ENCODE measurements at regions not wholly inside any gene's neighbourhood (a gene's known extent, or its start where the extent isn't known, plus 50 kb on each side); places are given as distances from the start of the nearest gene placed in this dataset.
A peak's percentile ranks its signal among the peaks of the same experiment; 100 is the strongest.

DNA sequence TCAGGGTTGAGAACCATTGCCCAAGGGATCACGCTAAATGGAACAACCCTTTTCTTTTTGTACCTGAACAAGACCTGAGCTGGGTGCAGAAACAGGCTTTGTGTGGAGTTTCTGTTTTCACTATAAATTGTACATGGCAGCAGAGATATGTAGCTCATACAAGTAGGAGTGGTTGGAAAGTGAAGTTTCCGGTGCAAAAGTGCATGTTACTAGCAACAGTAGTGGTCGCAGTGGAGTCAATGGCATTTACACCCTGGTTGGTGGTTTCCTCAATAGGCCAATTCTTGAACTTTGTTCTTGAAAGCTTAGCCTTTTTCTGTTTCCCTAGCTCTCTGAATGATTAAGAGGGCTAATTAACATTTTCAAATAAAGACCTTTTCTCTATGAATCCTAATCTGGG is 170.7 kb downstream of the NEBL start:
- no peak for DNase-seq (ENCODE audit: low spot score)

DNA sequence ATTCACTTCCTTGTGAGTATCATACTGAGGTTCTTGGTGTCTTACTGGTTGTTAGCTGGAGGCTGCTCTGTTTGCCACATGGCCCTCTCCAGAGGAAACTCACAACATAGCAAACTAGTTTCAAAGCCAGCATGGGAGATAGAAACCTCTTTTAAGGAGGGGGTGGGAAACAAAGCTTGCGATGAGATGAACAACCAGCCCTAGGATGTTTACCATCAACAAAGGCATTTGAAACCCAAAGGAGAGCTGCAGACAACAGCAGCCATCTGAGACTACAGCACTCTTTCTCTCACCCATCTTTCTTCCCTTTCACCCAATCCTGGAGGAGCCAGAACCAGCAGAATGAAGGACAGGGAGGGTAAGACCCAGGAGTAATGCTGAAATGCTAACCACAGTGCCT is 182.1 kb downstream of the NEBL start:
- DNase-seq (ENCODE audit: low spot score): no peak

DNA sequence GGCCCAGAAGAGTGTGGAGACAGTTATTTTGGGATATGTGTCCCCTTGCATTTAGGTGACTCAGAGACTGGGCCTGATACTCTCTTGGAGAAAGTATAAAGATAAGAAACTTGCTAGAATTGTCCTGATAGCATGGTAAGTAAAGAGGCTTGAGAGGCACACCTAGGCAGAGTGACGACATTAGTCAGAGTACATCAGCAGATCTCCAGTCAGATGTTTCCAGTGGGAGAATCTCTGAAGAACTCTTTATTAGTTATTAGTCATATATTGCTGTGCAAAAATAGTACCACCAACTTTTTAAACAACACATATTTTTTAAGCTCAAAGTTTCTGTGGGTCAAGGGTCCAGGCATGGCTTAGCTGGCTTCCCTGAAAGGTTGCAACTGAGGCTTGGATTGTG is 182.6 kb downstream of the NEBL start:
- peak; percentile 44 for DNase-seq (ENCODE audit: low spot score)

DNA sequence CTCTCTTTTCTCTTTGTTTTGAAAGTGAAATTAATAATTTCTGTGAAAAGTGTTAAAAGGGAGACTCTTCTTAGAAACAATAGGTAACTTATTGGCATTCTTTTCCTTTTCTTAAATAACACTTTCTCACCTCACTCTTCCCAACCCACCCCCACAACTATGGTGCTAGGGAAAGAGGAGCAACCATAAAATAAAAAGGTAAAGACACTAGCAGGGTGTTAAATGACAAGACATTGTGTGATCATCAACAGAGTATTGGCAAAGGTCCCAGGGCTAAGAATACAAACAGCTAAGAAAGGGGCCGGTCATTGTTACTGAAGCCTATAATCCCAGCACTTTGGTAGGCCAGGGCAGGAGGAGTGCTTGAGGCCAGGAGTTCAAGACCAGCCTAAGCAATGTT is 183.7 kb downstream of the NEBL start:
- DNase-seq (ENCODE audit: low spot score): no peak

DNA sequence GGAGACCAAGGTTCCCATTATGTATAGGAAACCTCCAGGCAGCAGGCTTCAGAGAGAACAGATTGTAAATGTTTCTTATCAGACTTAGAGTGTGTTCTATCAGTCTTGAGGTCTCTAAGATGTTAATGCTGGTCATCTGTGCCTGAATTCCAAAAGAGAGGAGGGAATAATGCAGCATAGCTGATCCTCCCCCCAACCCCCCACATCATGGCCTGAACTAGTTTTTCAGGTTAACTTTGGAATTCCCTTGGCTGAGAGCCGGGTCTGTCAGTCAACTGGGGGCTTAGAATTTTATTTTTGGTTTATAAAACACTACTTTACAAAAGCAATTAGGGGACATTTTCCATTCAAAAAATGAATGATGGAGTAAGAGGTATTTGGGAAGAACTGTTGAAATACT is 184.3 kb downstream of the NEBL start:
- no peak for DNase-seq (ENCODE audit: low spot score)

DNA sequence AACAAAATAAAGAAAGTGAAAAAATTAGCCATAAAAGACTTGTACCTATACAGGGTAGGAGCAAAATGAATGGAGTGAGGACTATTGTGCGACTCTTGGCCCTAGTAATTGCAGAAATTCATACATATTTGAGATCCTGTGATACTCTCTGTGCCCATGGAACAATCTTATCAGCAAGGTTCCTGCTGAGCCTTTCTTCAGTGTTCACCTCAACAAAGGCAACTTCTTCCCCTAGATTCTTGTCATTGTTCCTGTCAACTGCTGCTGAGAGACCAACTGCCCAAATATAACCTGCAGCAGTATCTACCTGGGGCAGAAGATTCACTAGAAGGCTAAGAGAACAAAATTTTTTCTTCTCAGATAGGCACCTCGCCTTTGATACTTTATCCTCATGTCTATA is 187.4 kb downstream of the NEBL start:
- DNase-seq (ENCODE audit: low spot score): no peak

DNA sequence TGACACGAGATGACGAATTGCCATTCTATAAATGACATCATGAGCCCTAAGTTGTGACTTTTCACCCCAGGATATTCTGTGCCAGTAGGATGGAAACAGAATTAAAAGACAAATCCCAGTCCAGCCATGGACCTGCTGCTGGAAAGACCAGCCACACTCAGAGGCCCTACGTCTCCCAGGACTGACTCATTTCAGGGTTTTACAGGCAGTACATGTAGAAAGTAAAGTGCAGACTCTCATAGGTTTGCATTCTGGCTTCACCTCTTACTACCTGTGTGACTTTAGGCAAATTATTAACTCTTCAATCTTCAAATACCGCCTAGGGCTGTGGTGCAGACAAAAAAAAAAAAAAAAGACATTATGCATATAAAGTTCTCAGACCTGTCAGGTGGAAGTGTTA is 188.8 kb downstream of the NEBL start:
- no peak for DNase-seq (ENCODE audit: low spot score)

DNA sequence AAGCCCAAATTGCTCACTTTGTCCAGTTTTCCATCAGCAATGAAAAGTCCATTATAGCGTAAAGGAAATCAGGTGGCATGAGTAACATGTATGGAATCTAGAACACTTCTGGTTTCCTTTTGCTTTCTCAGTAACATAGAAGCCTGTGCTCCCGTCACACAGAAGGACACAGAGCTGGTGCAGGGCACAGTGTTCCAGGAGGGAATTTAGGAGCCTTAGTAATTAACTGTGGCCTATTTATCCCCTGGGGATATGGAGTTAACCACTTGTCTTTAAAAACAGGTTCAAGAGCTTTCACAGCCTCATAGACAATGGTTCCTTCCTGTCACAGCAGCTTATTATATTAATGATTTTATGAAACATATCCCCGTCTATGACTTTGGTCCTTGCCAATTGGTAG is 189.9 kb downstream of the NEBL start:
- DNase-seq (ENCODE audit: low spot score): no peak

DNA sequence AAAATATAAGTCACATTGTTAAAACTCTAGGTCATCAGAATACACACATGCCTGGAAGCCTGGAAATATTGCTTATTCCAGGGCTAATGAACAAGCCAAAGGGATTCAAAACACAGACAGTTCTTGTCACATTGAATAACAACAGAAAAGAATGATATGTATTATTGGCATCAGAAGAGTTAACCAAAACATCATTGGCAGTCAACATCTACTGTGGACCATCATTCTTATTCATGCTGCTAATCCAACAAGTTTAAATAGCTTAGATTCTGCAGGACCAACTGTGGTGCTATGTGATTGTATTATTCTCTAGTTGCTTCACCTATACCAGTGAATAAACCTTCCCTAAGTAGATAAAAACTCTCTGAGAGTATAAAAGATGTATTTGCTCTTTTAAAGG is 198.3 kb downstream of the NEBL start:
- no peak for DNase-seq (ENCODE audit: low spot score)

DNA sequence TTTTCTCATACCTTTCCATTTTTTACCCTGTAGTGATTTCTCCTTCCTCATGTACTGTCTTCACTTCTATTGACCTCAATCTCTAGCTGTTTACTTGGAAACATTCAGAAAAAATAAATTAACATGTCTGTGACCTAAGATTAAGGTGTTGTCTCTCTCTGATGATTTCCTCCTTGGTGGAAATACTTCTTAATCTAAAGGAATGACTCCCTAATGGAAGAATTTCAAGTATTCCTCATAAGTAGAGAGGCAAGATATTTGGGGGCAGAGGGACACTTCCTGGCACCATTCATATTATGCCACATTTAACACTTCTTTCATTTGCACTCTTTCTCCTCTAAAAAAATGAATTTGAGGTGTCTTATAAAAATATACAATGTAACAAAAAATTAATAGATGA is 202.8 kb downstream of the NEBL start:
- no peak for DNase-seq (ENCODE audit: low spot score)

DNA sequence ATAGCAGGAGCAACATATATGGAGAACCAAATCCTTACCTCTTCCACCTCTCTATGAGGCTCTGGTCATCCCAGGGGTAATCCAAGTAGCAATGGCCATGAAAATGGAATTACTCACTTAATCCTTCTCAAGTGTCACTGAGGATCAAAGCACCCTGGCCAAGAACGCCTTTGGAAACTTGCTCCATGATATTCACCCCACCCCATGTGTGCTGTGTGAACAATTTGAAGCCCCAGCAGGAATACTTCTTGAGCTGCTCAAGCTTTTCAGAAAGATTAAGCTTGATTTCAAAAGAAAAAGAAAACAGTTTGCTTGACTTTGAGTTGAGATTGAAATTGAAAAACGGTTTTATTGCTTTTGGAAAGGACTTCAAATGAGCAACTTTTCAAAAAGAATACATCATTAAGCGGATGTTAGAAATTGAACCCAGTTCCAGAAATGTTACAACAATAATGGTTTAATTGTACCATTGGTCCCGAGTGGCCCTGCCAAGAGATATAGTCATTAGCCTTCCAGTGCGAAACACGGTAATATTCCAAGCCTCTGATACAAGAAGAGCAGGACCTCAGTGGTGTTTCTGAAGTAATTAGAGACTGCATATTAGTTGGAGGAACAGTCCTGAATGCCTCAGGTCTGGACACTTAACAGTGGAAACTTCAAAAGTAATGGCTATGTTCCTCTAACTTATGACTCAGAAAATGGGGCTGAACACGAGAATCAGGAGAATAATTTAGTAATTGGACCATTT is 208.1 kb downstream of the NEBL start:
- DNase-seq (ENCODE audit: low spot score): no peak

DNA sequence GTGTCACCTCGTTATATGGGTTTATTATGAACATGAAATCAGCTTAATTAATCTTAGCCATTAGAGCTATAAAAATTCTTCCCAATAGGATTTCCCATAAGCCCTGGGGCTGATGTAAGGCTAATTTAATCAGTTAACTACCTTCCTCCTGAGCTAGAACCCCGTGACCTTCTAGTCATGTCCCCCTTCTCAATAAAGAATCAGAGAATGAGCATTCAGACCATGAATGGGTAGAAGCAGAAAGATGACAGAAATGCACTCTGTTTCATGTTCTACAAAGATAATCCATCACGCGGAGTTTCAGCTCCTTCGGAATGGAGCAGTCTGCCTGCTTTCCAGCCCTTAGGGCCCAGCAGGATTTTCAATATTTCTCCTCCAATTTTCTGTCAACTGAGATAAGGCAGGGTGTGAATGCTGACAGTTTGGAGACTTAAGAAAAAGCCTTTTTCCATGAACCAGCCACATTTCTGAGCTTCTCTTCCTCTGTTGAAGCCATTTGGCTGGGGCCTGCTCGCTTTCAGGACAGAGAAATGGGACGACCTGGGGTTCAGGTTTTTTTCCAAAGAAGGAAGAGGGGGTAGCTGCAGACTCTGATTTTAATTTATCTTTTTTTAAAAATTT is 211.0 kb downstream of the NEBL start:
- no peak for DNase-seq (ENCODE audit: low spot score)

DNA sequence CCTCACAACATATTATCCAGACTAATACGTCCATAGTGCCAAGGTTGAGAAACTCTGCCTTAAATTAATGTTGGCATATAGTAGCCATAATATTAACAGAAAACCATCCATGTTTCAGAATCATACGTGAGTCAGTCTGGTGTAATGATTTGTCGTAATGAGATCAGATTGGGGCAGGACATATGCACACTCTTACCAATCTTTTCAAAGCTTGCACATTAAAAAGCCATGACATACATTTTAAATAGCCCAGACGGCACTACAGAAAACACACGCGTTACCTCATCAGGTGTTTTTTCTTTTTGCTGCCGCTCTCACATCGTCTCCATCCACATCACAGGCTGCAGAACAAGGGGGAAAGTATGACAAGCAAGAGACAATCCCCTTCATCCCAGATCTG is 211.6 kb downstream of the NEBL start:
- DNase-seq (ENCODE audit: low spot score): no peak

DNA sequence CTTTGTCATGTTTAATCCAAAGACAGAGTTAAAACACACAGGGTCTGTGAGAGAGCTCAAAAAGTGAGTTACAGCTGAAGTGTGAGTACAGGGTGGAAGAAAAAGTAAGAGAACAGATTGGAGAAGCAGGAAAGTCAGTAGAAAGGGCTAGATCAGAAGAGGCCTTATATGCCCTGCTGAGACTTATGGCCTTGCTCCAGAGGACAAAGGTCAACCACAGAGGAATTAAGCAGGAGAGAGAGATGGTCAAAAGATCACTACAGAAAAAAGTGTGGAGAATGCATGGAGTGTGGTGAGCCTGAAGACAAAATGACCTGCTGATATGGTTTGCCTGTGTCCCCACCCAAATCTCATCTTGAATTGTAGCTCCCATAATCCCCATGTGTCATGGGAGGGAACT is 213.8 kb downstream of the NEBL start:
- no peak for DNase-seq (ENCODE audit: low spot score)

DNA sequence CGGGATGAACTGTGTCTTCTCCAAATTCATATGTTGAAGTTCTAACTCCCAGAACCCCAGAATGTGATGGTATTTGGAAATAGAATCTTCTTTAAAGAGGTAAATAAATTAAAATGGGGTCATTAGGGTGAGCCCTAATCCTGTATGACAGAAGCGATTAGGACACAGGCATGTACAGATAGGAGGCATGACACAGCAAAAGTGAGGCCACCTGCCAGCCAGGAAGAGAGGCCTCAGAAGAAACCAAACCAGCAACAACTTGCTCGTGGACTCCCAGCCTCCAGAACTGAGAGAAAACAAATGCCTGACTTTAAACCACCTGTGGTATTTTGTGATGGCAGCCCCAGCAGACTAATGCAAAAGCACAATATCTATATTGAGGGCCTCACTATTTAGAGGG is 214.3 kb downstream of the NEBL start:
- DNase-seq (ENCODE audit: low spot score): no peak

DNA sequence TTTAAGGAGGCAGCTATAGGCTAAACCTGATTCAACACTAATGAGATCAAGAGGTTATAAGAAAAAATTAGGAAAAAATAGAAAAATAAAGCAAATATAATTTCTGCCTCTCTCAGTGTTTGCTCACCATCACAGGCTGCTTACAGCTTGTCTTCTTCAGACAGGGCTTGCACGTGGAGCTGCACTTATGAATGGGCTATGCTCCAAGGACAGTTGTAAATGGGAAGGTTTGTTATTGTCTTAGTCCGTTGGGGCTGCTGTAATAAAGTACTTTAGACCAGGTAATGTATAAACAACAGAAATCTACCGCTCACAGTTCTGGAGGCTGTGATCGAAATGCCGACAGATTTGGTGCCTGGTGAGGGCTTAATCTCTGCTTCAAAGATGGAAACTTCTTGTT is 219.8 kb downstream of the NEBL start:
- DNase-seq (ENCODE audit: low spot score): no peak

DNA sequence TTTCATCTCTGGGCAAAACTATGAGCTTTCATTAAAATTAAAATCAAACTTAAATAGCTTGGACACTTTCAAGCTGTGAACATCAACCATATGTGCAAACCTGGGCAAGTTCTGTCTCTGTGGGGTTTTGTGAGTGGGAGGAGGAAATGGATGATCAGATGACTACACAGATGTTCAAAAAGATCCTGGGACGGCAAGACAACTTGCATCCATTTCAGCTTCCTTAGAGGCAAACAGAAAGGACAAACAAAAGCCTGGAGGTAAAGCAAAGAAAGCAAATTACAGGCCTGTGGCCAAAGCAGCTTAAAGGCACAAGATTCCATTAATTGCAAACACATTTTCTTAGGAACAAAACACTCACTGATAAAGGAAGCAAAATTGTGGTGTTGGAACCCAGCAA is 222.2 kb downstream of the NEBL start:
- DNase-seq (ENCODE audit: low spot score): no peak

DNA sequence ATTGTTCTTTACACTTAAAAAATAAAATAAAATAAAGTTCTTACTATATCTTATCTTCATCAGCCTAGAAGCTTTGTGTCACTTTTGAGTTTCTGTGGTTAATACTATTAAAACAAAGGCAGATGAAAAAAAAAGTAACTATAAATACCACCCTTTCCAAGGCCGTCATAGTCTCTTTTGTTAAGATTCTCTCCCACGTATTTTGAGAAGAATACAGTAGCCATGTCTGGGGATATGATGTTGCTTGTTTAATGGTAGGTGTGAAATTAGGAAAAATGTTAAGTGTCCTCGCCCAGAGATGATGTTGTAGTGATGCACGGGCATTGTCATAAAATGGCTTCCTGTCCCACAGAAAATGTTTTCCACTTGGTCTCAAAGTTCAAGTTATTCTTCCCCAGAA is 223.9 kb downstream of the NEBL start:
- DNase-seq (ENCODE audit: low spot score): no peak

DNA sequence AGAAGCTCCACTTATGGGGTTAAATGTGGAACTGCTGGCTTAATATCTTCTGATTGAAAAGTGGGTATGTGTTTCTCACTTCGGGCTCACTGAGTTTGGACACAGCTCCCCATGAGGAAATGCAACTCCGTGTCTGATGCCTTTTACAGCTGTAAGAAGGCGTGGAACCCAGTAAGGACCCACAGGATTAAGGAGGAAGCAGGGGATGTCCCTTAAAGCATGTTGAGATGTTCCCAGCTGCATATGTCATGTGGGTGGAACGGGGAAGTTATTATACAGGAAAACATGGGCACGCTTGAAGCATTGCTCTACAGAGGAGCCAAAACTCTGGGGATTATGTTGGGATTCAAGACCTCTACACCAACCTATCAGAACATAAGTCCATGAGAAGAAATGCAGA is 224.4 kb downstream of the NEBL start:
- no peak for DNase-seq (ENCODE audit: low spot score)

DNA sequence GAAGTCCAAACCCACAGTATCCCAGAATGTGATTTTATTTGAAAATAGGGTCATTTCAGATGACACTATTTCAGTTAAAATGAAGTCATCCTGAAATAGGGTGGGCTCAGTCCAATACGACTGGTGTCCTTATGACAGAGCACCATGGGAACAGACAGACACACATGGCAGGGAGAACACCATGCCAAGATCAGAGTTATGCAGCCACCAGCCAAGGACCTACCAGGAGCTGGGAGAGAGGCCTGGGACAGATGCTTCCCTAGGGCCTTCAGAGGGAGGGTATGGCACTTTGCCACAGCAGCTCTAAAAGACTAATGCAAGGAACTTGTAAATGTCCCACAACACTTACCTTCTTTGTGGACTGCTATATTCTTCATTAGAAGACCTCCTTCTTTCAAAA is 226.5 kb downstream of the NEBL start:
- DNase-seq (ENCODE audit: low spot score): no peak

DNA sequence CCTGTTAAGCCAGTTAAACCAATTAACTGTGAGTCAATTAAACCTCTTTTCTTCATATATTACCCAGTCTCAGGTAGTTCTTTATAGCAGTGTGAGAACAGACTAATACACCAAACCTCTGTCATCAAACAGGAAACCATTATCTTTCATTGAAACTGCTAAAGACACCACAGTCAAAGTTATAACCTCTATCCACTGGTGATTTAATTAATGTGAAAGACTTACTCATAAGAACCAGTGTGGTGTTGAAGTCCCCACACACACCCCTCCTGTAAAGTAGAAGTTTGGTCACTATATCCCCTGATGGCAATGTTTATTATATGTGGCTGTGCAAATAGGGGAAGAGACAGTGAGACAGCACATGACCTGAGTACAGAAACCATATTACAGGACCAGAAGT is 228.1 kb downstream of the NEBL start:
- no peak for DNase-seq (ENCODE audit: low spot score)

DNA sequence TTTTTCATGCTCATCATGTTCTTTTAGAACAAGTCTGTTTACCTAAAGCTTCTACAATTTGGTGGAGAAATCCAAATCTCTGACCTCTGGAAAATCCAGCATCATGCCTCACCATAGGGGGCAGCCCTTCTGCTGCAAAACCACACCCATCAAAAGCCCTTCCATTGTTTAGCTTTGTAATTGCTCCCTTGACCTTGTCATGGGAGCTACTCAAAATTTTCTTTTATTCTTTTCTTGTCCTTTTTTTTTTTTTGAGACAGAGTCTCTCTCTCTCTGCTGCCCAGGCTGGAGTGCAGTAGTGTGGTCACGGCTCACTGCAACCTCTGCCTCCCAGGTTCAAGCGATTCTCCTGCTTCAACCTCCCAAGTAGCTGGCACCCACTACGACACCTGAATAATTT is 234.4 kb downstream of the NEBL start:
- no peak for DNase-seq (ENCODE audit: low spot score)

DNA sequence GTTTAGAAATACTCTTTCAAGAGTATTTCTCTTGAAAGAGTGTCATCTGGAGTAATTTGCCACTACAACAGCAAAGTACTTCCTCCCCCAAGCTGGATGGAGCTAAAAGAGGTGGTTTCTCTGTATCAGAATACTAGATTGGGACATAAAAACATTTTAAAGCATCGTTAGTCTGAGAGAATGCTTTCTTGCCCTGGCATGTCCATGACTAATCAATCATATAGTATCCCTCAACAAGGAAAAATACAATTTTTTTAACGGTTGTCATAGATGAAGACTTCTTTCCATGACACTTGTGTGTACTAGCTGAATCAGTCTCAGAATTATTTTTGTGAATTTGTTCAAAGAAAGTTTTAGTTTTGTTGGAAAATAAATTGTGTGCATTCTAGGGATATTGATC is 237.9 kb downstream of the NEBL start:
- DNase-seq (ENCODE audit: low spot score): no peak

DNA sequence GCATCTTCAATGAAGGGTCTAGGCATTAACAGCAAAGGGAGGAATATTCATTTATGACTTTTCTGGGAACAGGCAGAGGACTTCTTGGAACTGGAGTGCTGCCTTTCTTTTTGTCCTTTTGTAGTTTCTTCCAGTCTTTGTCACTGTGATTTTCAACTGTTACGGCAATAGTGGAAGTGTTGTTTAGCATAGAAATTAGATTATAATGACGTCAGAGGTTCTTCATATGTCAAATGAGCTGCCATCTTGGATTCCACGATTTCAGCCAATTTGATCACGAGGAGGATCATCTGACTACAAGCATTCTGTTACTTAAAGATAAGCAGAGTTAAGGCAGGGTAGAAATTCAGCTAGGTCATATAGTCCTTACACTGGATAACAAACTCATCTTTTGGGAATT is 239.0 kb downstream of the NEBL start:
- no peak for DNase-seq (ENCODE audit: low spot score)

All from A172 (cell line).